ENCODE measurements at regions not wholly inside any gene's neighbourhood (a gene's known extent, or its start where the extent isn't known, plus 50 kb on each side); places are given as distances from the start of the nearest gene placed in this dataset.

- Mint-ChIP-seq H3K27ac (no peak overlapping the region), H3K9me3 (peaks cover 0 to 10% (median 0%) of the 10 kb centered on the region in 5 donors)
These were observed 703.2 kb downstream of the HDGFL1 start for GRCh38 chr6:23272536-23272935.

GRCh38 chr6:23277521-23278179 is 708.3 kb downstream of the HDGFL1 start:
- H3K27ac ChIP-seq (ENCODE audit: low read depth, low read length) = no peak overlapping the region
- no peaks in the 10 kb centered on the region for H3K9me3 ChIP-seq (ENCODE audit: low read length)
- H3K27me3 ChIP-seq (ENCODE audit: insufficient read depth, low read length, poor library complexity, severe bottlenecking) = no peaks in the 10 kb centered on the region
- Mint-ChIP-seq H3K9me3 (peaks cover 0 to 15% (median 0%) of the 10 kb centered on the region in 5 donors), H3K27me3 (no peaks in the 10 kb centered on the region), H3K36me3 (no peaks in the 10 kb centered on the region), H3K27ac (no peak overlapping the region), H3K4me3 (no peak overlapping the region), H3K4me1 (no peaks in the 10 kb centered on the region)
- H3K4me3 ChIP-seq (ENCODE audit: low read length) = no peak overlapping the region
- POLR2A ChIA-PET = no interaction called here
- H3K4me1 ChIP-seq (ENCODE audit: insufficient read depth, low read length) = no peaks in the 10 kb centered on the region
- CTCF ChIA-PET = no interaction called here
- no peaks in the 10 kb centered on the region for H3K36me3 ChIP-seq (ENCODE audit: insufficient read depth, low read length)
- DNase-seq = no peak

More at GRCh38 chr6:23272536-23272935, 703.2 kb downstream of the HDGFL1 start:
- no peaks in the 10 kb centered on the region for H3K9me3 ChIP-seq (ENCODE audit: low read length)
- H3K4me1 Mint-ChIP-seq = no peaks in the 10 kb centered on the region
- H3K4me1 ChIP-seq (ENCODE audit: insufficient read depth, low read length) = no peaks in the 10 kb centered on the region
- no peak overlapping the region for H3K4me3 ChIP-seq (ENCODE audit: low read length)
- ChIA-PET POLR2A (no interaction called here), CTCF (no interaction called here)
- H3K27ac ChIP-seq (ENCODE audit: low read depth, low read length) = no peak overlapping the region
- H3K36me3 Mint-ChIP-seq = no peaks in the 10 kb centered on the region
- no peaks in the 10 kb centered on the region for H3K36me3 ChIP-seq (ENCODE audit: insufficient read depth, low read length)
- H3K27me3 ChIP-seq (ENCODE audit: insufficient read depth, low read length, poor library complexity, severe bottlenecking) = no peaks in the 10 kb centered on the region
- no peak for DNase-seq
- no peak overlapping the region for H3K4me3 Mint-ChIP-seq
- H3K27me3 Mint-ChIP-seq = no peaks in the 10 kb centered on the region

GRCh38 chr6:23278180-23278532 is 708.8 kb downstream of the HDGFL1 start:
- H3K27me3 ChIP-seq (ENCODE audit: insufficient read depth, low read length, poor library complexity, severe bottlenecking) = no peaks in the 10 kb centered on the region
- H3K4me3 ChIP-seq (ENCODE audit: low read length) = no peak overlapping the region
- ChIA-PET CTCF (no interaction called here), POLR2A (no interaction called here)
- H3K4me1 ChIP-seq (ENCODE audit: insufficient read depth, low read length) = no peaks in the 10 kb centered on the region
- H3K4me3 Mint-ChIP-seq = no peak overlapping the region
- no peak overlapping the region for H3K27ac Mint-ChIP-seq
- peaks cover 0 to 16% (median 0%) of the 10 kb centered on the region in 5 donors for H3K9me3 Mint-ChIP-seq
- no peaks in the 10 kb centered on the region for H3K36me3 ChIP-seq (ENCODE audit: insufficient read depth, low read length)
- no peak overlapping the region for H3K27ac ChIP-seq (ENCODE audit: low read depth, low read length)
- no peak for DNase-seq
- H3K4me1 Mint-ChIP-seq = no peaks in the 10 kb centered on the region
- H3K36me3 Mint-ChIP-seq = no peaks in the 10 kb centered on the region
- H3K9me3 ChIP-seq (ENCODE audit: low read length) = no peaks in the 10 kb centered on the region
- H3K27me3 Mint-ChIP-seq = no peaks in the 10 kb centered on the region

GRCh38 chr6:23280437-23280836 is 711.1 kb downstream of the HDGFL1 start:
- no peaks in the 10 kb centered on the region for H3K9me3 ChIP-seq (ENCODE audit: low read length)
- no peak for DNase-seq
- H3K4me3 Mint-ChIP-seq = no peak overlapping the region
- H3K27ac Mint-ChIP-seq = no peak overlapping the region
- H3K4me1 ChIP-seq (ENCODE audit: insufficient read depth, low read length) = no peaks in the 10 kb centered on the region
- H3K27me3 Mint-ChIP-seq = no peaks in the 10 kb centered on the region
- no peaks in the 10 kb centered on the region for H3K4me1 Mint-ChIP-seq
- no peak overlapping the region for H3K27ac ChIP-seq (ENCODE audit: low read depth, low read length)
- H3K9me3 Mint-ChIP-seq = peaks cover 0 to 20% (median 0%) of the 10 kb centered on the region in 5 donors
- H3K27me3 ChIP-seq (ENCODE audit: insufficient read depth, low read length, poor library complexity, severe bottlenecking) = no peaks in the 10 kb centered on the region
- no peaks in the 10 kb centered on the region for H3K36me3 ChIP-seq (ENCODE audit: insufficient read depth, low read length)
- ChIA-PET CTCF (no interaction called here), POLR2A (no interaction called here)
- no peak overlapping the region for H3K4me3 ChIP-seq (ENCODE audit: low read length)
- H3K36me3 Mint-ChIP-seq = no peaks in the 10 kb centered on the region

GRCh38 chr6:23282252-23283021 is 713.1 kb downstream of the HDGFL1 start:
- no peak overlapping the region for H3K27ac Mint-ChIP-seq
- Histone ChIP-seq H3K4me1 (ENCODE audit: insufficient read depth, low read length) (no peaks in the 10 kb centered on the region), H3K27ac (ENCODE audit: low read depth, low read length) (no peak overlapping the region), H3K27me3 (ENCODE audit: insufficient read depth, low read length, poor library complexity, severe bottlenecking) (no peaks in the 10 kb centered on the region), H3K9me3 (ENCODE audit: low read length) (no peaks in the 10 kb centered on the region), H3K4me3 (ENCODE audit: low read length) (no peak overlapping the region), H3K36me3 (ENCODE audit: insufficient read depth, low read length) (no peaks in the 10 kb centered on the region)
- ChIA-PET POLR2A (no interaction called here), CTCF (no interaction called here)
- no peak for DNase-seq
- peaks cover 0 to 20% (median 2%) of the 10 kb centered on the region in 5 donors for H3K9me3 Mint-ChIP-seq
- no peaks in the 10 kb centered on the region for H3K27me3 Mint-ChIP-seq
- H3K36me3 Mint-ChIP-seq = no peaks in the 10 kb centered on the region
- no peaks in the 10 kb centered on the region for H3K4me1 Mint-ChIP-seq
- no peak overlapping the region for H3K4me3 Mint-ChIP-seq

GRCh38 chr6:23293653-23294052 is 724.3 kb downstream of the HDGFL1 start:
- no peak overlapping the region for H3K4me3 Mint-ChIP-seq
- Histone ChIP-seq H3K4me1 (ENCODE audit: insufficient read depth, low read length) (no peaks in the 10 kb centered on the region), H3K36me3 (ENCODE audit: insufficient read depth, low read length) (no peaks in the 10 kb centered on the region), H3K27me3 (ENCODE audit: insufficient read depth, low read length, poor library complexity, severe bottlenecking) (no peaks in the 10 kb centered on the region), H3K9me3 (ENCODE audit: low read length) (no peaks in the 10 kb centered on the region), H3K27ac (ENCODE audit: low read depth, low read length) (no peak overlapping the region), H3K4me3 (ENCODE audit: low read length) (no peak overlapping the region)
- ChIA-PET CTCF (no interaction called here), POLR2A (no interaction called here)
- no peaks in the 10 kb centered on the region for H3K36me3 Mint-ChIP-seq
- H3K27me3 Mint-ChIP-seq = no peaks in the 10 kb centered on the region
- H3K9me3 Mint-ChIP-seq = peaks cover 0 to 16% (median 1%) of the 10 kb centered on the region in 5 donors
- no peak for DNase-seq
- H3K27ac Mint-ChIP-seq = no peak overlapping the region
- H3K4me1 Mint-ChIP-seq = no peaks in the 10 kb centered on the region

GRCh38 chr6:23301556-23301955 is 732.2 kb downstream of the HDGFL1 start:
- H3K9me3 ChIP-seq (ENCODE audit: low read length) = no peaks in the 10 kb centered on the region
- CTCF ChIA-PET = no interaction called here
- no peaks in the 10 kb centered on the region for H3K36me3 ChIP-seq (ENCODE audit: insufficient read depth, low read length)
- Mint-ChIP-seq H3K36me3 (no peaks in the 10 kb centered on the region), H3K27me3 (no peaks in the 10 kb centered on the region), H3K4me3 (no peak overlapping the region), H3K9me3 (peaks cover 0 to 21% (median 0%) of the 10 kb centered on the region in 5 donors), H3K4me1 (no peaks in the 10 kb centered on the region), H3K27ac (no peak overlapping the region)
- POLR2A ChIA-PET = no interaction called here
- H3K4me1 ChIP-seq (ENCODE audit: insufficient read depth, low read length) = no peaks in the 10 kb centered on the region
- H3K27me3 ChIP-seq (ENCODE audit: insufficient read depth, low read length, poor library complexity, severe bottlenecking) = no peaks in the 10 kb centered on the region
- no peak overlapping the region for H3K27ac ChIP-seq (ENCODE audit: low read depth, low read length)
- no peak for DNase-seq
- no peak overlapping the region for H3K4me3 ChIP-seq (ENCODE audit: low read length)

- no peak overlapping the region for H3K4me3 Mint-ChIP-seq
- Histone ChIP-seq H3K9me3 (ENCODE audit: low read length) (no peaks in the 10 kb centered on the region), H3K36me3 (ENCODE audit: insufficient read depth, low read length) (no peaks in the 10 kb centered on the region), H3K4me3 (ENCODE audit: low read length) (no peak overlapping the region), H3K27me3 (ENCODE audit: insufficient read depth, low read length, poor library complexity, severe bottlenecking) (no peaks in the 10 kb centered on the region), H3K4me1 (ENCODE audit: insufficient read depth, low read length) (no peaks in the 10 kb centered on the region), H3K27ac (ENCODE audit: low read depth, low read length) (no peak overlapping the region)
- peaks cover 0 to 20% (median 0%) of the 10 kb centered on the region in 5 donors for H3K9me3 Mint-ChIP-seq
- DNase-seq = no peak
- CTCF ChIA-PET = no interaction called here
- no peaks in the 10 kb centered on the region for H3K4me1 Mint-ChIP-seq
- H3K36me3 Mint-ChIP-seq = no peaks in the 10 kb centered on the region
- POLR2A ChIA-PET = no interaction called here
- H3K27me3 Mint-ChIP-seq = no peaks in the 10 kb centered on the region
- H3K27ac Mint-ChIP-seq = no peak overlapping the region
These were observed 733.1 kb downstream of the HDGFL1 start for GRCh38 chr6:23302514-23302913.

Data from CD8-positive, alpha-beta memory T cell (primary cell).